ENCODE measurements at regions not wholly inside any gene's neighbourhood (a gene's known extent, or its start where the extent isn't known, plus 50 kb on each side); places are given as distances from the start of the nearest gene placed in this dataset.

- H3K4me1 ChIP-seq: no peaks in the 10 kb centered on the region
- no peaks in the 10 kb centered on the region for H3K27me3 ChIP-seq
- H3K9ac ChIP-seq: no peak overlapping the region
- no peak overlapping the region for H2AFZ ChIP-seq (replicated peaks)
- no peaks in the 10 kb centered on the region for H4K20me1 ChIP-seq (ENCODE audit: low read depth)
- H3K79me2 ChIP-seq (ENCODE audit: low read depth): no peaks in the 10 kb centered on the region
- Mint-ChIP-seq H3K4me1 (peaks cover 13% of the 10 kb centered on the region), H3K27ac (no peak overlapping the region), H3K4me3 (no peak overlapping the region), H3K36me3 (no peaks in the 10 kb centered on the region), H3K27me3 (ENCODE audit: insufficient read depth, low read depth) (peaks cover 3% of the 10 kb centered on the region), H3K9me3 (peaks cover 2% of the 10 kb centered on the region)
- no peaks in the 10 kb centered on the region for H3K9me3 ChIP-seq (ENCODE audit: low read depth)
- no peak overlapping the region for H3K27ac ChIP-seq
- peak; percentile 60 for DNase-seq (ENCODE audit: low spot score)
- TF ChIP-seq EZH2phosphoT487 (IDR thresholded peaks at IDR 0.05) (no peak), CTCF (IDR thresholded peaks at IDR 0.05) (no peak), EZH2 (IDR thresholded peaks at IDR 0.05) (no peak)
- no peak overlapping the region for H3K4me2 ChIP-seq
- H3K36me3 ChIP-seq: no peaks in the 10 kb centered on the region
- no peak overlapping the region for H3K4me3 ChIP-seq
- no peaks in the 10 kb centered on the region for H3F3A ChIP-seq (ENCODE audit: low read depth)
Measured at GRCh38 chr7:46707973-46708372, 786.9 kb upstream of the IGFBP3 start.

DNA sequence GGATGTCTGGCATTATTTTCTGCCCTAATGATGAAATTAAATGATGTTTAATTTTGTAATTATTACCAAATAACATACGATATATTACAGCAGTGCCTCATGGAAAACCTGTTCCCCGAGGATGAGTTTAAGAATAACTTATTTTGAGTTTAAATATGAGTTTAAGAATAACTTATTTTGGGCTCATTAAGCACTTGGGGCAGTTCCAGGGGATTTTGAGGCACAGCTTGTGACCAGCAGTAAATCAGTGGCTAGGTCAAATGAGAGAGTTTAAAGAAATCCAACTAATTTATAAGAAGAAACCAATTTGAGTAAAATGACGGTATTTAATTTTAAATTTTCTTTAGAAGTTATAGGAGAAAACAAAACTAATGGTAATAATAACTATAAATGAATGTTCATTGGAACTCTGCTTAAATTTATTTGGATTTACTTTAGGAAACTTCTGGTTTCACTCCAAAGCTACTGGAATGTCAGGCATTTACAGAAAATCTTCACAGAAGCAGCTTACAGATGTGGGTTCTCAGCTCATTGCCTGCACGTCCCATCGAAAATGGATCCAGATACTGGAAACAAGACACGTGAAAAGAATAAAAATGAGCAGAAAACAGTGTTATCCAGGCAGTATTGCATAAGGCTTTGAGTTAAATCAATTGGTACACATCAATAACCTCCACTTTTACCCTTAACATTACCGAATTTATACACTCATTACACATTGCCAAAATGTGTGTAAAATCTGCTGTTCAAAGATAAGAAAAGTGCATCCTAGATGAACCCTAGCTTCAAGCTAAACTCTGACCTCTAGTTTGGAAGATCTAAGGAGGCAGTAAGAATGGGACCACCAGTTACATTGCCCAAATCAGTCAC lies 784.5 kb upstream of the IGFBP3 start:
- no peak overlapping the region for H3K4me3 Mint-ChIP-seq
- DNase-seq (ENCODE audit: low spot score): no peak
- TF ChIP-seq EZH2 (IDR thresholded peaks at IDR 0.05) (no peak), EZH2phosphoT487 (IDR thresholded peaks at IDR 0.05) (no peak)
- no peak overlapping the region for H3K27ac ChIP-seq
- H2AFZ ChIP-seq (replicated peaks): no peak overlapping the region
- peaks cover 9% of the 10 kb centered on the region for H3K4me1 Mint-ChIP-seq
- no peak overlapping the region for H3K4me3 ChIP-seq
- H3K4me1 ChIP-seq: no peaks in the 10 kb centered on the region
- H3K27me3 ChIP-seq: no peaks in the 10 kb centered on the region
- peaks cover 2% of the 10 kb centered on the region for H3K9me3 Mint-ChIP-seq
- H3K36me3 Mint-ChIP-seq: no peaks in the 10 kb centered on the region
- H3K36me3 ChIP-seq: no peaks in the 10 kb centered on the region
- H3F3A ChIP-seq (ENCODE audit: low read depth): no peaks in the 10 kb centered on the region
- no peak overlapping the region for H3K9ac ChIP-seq
- no peak overlapping the region for H3K4me2 ChIP-seq
- H3K27me3 Mint-ChIP-seq (ENCODE audit: insufficient read depth, low read depth): peaks cover 3% of the 10 kb centered on the region
- no peaks in the 10 kb centered on the region for H3K9me3 ChIP-seq (ENCODE audit: low read depth)
- H4K20me1 ChIP-seq (ENCODE audit: low read depth): no peaks in the 10 kb centered on the region
- H3K27ac Mint-ChIP-seq: no peak overlapping the region
- H3K79me2 ChIP-seq (ENCODE audit: low read depth): no peaks in the 10 kb centered on the region

GRCh38 chr7:46696741-46697140 lies 775.7 kb upstream of the IGFBP3 start:
- Mint-ChIP-seq H3K27me3 (ENCODE audit: insufficient read depth, low read depth) (peaks cover 2% of the 10 kb centered on the region), H3K9me3 (no peaks in the 10 kb centered on the region), H3K27ac (no peak overlapping the region), H3K4me3 (no peak overlapping the region), H3K36me3 (no peaks in the 10 kb centered on the region), H3K4me1 (no peaks in the 10 kb centered on the region)
- H3K4me2 ChIP-seq: no peak overlapping the region
- peaks cover 3% of the 10 kb centered on the region for H3K4me1 ChIP-seq
- H3K27me3 ChIP-seq: no peaks in the 10 kb centered on the region
- no peak overlapping the region for H3K9ac ChIP-seq
- no peaks in the 10 kb centered on the region for H3F3A ChIP-seq (ENCODE audit: low read depth)
- H3K27ac ChIP-seq: no peak overlapping the region
- no peaks in the 10 kb centered on the region for H3K36me3 ChIP-seq
- no peak for TF ChIP-seq EZH2phosphoT487 (IDR thresholded peaks at IDR 0.05)
- TF ChIP-seq CTCF (IDR thresholded peaks at IDR 0.05): no peak
- TF ChIP-seq EZH2 (IDR thresholded peaks at IDR 0.05): no peak
- no peaks in the 10 kb centered on the region for H3K9me3 ChIP-seq (ENCODE audit: low read depth)
- no peak overlapping the region for H3K4me3 ChIP-seq
- H4K20me1 ChIP-seq (ENCODE audit: low read depth): no peaks in the 10 kb centered on the region
- H2AFZ ChIP-seq (replicated peaks): no peak overlapping the region
- no peaks in the 10 kb centered on the region for H3K79me2 ChIP-seq (ENCODE audit: low read depth)
- DNase-seq (ENCODE audit: low spot score): no peak

DNA sequence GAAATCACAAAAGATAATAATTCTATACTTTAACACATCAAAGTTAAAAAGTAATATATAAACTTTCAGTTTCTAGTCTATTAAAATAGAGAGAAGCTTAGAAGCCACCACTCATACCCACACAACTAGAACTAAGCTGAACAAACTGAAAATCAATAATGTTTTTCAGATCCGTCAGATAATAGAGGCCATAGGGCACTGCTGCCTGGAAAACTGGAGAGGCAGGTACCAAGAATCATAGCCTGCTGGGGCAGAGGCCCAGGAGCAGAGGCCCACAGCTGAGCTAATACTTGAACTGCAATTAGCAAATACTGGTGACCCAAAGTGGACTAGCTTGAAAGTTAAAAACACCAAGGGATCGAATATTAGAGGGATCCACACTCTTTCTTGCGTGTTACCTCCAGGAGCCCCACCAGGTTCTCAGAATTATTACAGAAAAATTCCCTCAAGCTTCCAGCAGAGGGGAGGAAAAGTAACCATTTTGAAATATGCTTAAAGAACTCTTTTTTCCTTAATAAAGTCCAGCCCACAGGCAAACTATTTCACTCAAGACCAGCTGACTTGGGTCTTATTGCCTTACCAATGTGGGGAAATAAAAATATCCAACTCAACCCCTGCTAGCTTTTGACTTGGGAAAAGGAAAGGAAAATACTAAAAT lies 774.1 kb upstream of the IGFBP3 start:
- Histone ChIP-seq H2AFZ (replicated peaks) (peak overlapping the region; percentile 88), H3K27me3 (no peaks in the 10 kb centered on the region), H3F3A (ENCODE audit: low read depth) (no peaks in the 10 kb centered on the region), H3K9ac (no peak overlapping the region), H3K9me3 (ENCODE audit: low read depth) (no peaks in the 10 kb centered on the region), H3K4me3 (no peak overlapping the region), H3K4me1 (peaks cover 3% of the 10 kb centered on the region), H3K36me3 (no peaks in the 10 kb centered on the region), H4K20me1 (ENCODE audit: low read depth) (no peaks in the 10 kb centered on the region), H3K4me2 (no peak overlapping the region), H3K79me2 (ENCODE audit: low read depth) (no peaks in the 10 kb centered on the region), H3K27ac (no peak overlapping the region)
- Mint-ChIP-seq H3K27me3 (ENCODE audit: insufficient read depth, low read depth) (peaks cover 2% of the 10 kb centered on the region), H3K9me3 (no peaks in the 10 kb centered on the region), H3K4me3 (no peak overlapping the region), H3K4me1 (no peaks in the 10 kb centered on the region), H3K27ac (no peak overlapping the region), H3K36me3 (no peaks in the 10 kb centered on the region)
- DNase-seq (ENCODE audit: low spot score): no peak
- TF ChIP-seq EZH2phosphoT487 (IDR thresholded peaks at IDR 0.05) (no peak), CTCF (IDR thresholded peaks at IDR 0.05) (no peak)
